GM10248 (cell line): ENCODE measurements at regions not wholly inside any gene's neighbourhood (a gene's known extent, or its start where the extent isn't known, plus 50 kb on each side); places are given as distances from the start of the nearest gene placed in this dataset.

Source experiments
- CTCF ChIA-PET: fragments of 300-600 bp; sonication (Branson Sonifier 250); formaldehyde crosslinking; extraction: SDS; loops from one replicate; lab custom pipeline; 2021; ENCODE audit warnings: antibody characterized with exemption; lab: Yijun Ruan, JAX
- POLR2A ChIA-PET: fragments of 350-650 bp; sonication (Branson Sonifier 250); formaldehyde crosslinking; extraction: SDS; loops from one replicate; lab custom pipeline; 2020; ENCODE audit warnings: antibody characterized with exemption; lab: Yijun Ruan, JAX
- DNase-seq: peaks from one replicate; pipeline ENCODE4 v3.0.0; 2012; ENCODE audit errors: extremely low spot score
- CTCF ChIP-seq: IDR thresholded peaks from 2 replicates; pipeline ENCODE4 v1.5.1; 2012; ENCODE audit warnings: mild to moderate bottlenecking, low read depth; ENCODE audit errors: extremely low read depth, missing control alignments, control extremely low read depth

GRCh38 chr5:111902436-111902835, 145.4 kb upstream of the NREP start:
- CTCF ChIA-PET: interaction anchor here (4.8 kb wide), 1 partner anchor 12 kb away, joined by 16 read pairs; no protein-coding TSS in a partner anchor
- TF ChIP-seq CTCF: no peak
- no peak for DNase-seq

GRCh38 chr5:111901296-111901695, 144.3 kb upstream of the NREP start:
- no peak for DNase-seq
- ChIA-PET CTCF (no interaction called here), POLR2A (no interaction called here)
- TF ChIP-seq CTCF: no peak

More at GRCh38 chr5:111902436-111902835, 145.4 kb upstream of the NREP start:
- POLR2A ChIA-PET: no interaction called here

- TF ChIP-seq CTCF: no peak
- ChIA-PET CTCF (no interaction called here), POLR2A (no interaction called here)
- DNase-seq: no peak
Measured at GRCh38 chr5:111892949-111893348, 136.0 kb upstream of the NREP start.

- TF ChIP-seq CTCF: no peak
- CTCF ChIA-PET: no interaction called here
- POLR2A ChIA-PET: no interaction called here
- DNase-seq: no peak
Measured at GRCh38 chr5:111887706-111888105, 130.7 kb upstream of the NREP start.

- DNase-seq: no peak
- no peak for TF ChIP-seq CTCF
- ChIA-PET POLR2A (no interaction called here), CTCF (no interaction called here)
Measured at GRCh38 chr5:111869681-111870080, 112.7 kb upstream of the NREP start.

GRCh38 chr5:111865356-111865755, 108.4 kb upstream of the NREP start:
- DNase-seq: no peak
- ChIA-PET CTCF (interaction anchor here (1.7 to 3.8 kb wide), 4 partner anchors 11 to 43 kb away, joined by 5 to 18 read pairs (median 8); no protein-coding TSS in a partner anchor), POLR2A (no interaction called here)
- TF ChIP-seq CTCF: no peak
